ENCODE measurements at regions not wholly inside any gene's neighbourhood (a gene's known extent, or its start where the extent isn't known, plus 50 kb on each side); places are given as distances from the start of the nearest gene placed in this dataset.

DNA sequence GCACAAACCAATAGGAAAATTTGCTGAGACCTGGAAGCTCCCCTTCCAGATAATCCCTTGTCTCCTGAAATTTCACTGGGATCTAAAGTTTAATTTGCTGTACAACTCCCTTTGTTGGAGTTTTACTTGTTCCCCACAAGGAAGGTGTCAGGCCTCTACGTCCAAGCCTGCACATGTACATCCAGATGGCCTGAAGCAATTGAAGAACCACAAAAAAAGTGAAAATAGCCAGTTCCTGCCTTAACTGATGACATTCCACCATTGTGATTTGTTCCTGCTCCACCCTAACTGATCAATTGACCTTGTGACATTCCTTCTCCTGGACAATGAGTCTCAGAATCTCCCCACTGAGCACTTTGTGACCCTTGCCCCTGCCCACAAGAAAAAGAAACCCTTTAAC lies 716.0 kb upstream of the PCDH20 start:
- ChIA-PET POLR2A (no interaction called here), CTCF (interaction anchor here (2.1 kb wide), 1 partner anchor 10 kb away, joined by 6 read pairs; no protein-coding TSS in a partner anchor)
- TF ChIP-seq L3MBTL2 (conservative IDR thresholded peaks at IDR 0.05) (no peak; the same call in 1 of the 2 replicates), FOXA1 (IDR thresholded peaks at IDR 0.05) (no peak), ELF4 (IDR thresholded peaks at IDR 0.05) (no peak), TARDBP (IDR thresholded peaks at IDR 0.05) (no peak), LEF1 (IDR thresholded peaks at IDR 0.05; ENCODE audit: borderline replicate concordance) (no peak), NFRKB (IDR thresholded peaks at IDR 0.05) (no peak), BHLHE40 (IDR thresholded peaks at IDR 0.05; ENCODE audit: borderline replicate concordance) (no peak), FOXM1 (IDR thresholded peaks at IDR 0.05; ENCODE audit: borderline replicate concordance) (no peak)
- no peak for DNase-seq (ENCODE audit: extremely low spot score)

DNA sequence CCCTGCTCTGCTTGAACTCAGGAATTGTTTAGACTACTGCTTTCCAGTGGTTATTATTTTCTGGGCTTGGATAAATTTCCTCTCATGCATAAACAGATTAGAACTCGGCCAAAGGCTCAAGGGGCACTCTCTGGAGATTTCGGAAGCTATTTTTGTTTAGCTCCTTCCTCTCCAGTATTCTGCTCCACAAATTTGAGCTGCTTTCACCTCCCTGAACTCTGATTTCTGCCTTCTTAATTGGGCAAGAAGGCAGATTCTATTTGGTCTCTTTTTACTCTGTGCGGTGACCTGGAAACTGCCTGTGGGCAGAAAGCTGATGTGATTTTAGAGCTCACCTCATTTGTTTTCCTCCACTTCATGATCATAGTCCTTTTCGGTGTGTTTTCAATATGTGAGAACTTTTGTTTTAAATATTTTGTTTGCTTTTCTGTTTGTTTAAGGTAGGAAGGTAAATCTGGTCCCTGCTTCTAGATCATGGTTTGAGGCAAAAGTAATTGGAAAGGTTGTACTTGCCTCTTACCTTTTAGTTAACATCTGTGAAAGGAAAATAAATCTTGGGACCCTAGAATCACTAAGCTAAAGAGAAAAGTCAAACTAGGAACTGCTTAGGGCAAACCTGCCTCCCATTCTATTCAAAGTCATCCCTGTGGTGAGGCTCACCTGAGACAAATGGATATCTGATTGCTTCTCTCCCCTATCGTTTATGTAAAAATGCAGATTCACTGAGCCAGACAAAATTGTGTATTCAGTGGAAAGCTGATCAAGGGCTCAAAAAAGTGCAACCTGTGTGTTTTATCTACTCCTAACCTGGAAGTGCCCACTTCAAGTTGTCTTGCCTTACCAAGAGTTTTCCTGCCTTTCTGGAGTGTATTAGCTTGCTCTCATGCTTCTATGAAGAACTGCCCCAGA lies 714.7 kb upstream of the PCDH20 start:
- DNase-seq (ENCODE audit: extremely low spot score) = no peak
- POLR2A ChIA-PET = interaction anchor here (2.3 kb wide), 1 partner anchor 9 kb away, joined by 7 read pairs; no protein-coding TSS in a partner anchor
- CTCF ChIA-PET = interaction anchor here (0.6 to 2.1 kb wide), 3 partner anchors 8 to 12 kb away, joined by 6 to 10 read pairs (median 7); no protein-coding TSS in a partner anchor
- no peak for TF ChIP-seq SUZ12 (IDR thresholded peaks at IDR 0.05)
- TF ChIP-seq L3MBTL2 (conservative IDR thresholded peaks at IDR 0.05) = no peak
- TF ChIP-seq CTBP1 (IDR thresholded peaks at IDR 0.05; ENCODE audit: borderline replicate concordance) = no peak
- TF ChIP-seq BHLHE40 (IDR thresholded peaks at IDR 0.05; ENCODE audit: borderline replicate concordance) = no peak

DNA sequence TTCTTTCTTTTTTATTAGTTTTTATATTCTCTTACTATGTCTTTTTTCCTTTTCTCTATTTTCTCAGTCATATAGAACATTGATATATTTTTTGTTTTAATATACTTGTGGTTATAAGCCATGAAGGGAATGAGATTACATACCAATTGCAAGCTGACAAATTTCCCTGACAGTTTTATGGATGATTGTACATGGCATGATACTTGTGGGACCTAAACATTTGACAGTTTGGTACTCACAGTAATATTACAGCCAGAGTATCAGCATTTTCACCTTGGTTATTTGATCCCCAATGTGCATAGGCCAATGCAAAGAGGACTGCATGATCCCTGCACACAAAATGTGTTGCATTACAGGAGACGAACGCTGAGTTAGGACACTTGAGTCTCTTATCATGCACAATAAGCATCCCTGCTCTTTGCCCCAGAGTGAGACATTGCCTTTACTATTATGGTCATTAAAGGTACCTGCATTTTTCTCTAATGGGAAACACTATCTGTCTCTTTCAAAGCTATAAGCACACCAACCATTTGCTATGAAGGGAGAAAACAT lies 713.4 kb upstream of the PCDH20 start:
- no peak for DNase-seq (ENCODE audit: extremely low spot score)
- TF ChIP-seq, protein P1, sequence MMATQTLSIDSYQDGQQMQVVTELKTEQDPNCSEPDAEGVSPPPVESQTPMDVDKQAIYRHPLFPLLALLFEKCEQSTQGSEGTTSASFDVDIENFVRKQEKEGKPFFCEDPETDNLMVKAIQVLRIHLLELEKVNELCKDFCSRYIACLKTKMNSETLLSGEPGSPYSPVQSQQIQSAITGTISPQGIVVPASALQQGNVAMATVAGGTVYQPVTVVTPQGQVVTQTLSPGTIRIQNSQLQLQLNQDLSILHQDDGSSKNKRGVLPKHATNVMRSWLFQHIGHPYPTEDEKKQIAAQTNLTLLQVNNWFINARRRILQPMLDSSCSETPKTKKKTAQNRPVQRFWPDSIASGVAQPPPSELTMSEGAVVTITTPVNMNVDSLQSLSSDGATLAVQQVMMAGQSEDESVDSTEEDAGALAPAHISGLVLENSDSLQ (IDR thresholded peaks at IDR 0.05) = peak; percentile 93
- TF ChIP-seq SUZ12 (IDR thresholded peaks at IDR 0.05) = no peak
- no peak for TF ChIP-seq TARDBP (IDR thresholded peaks at IDR 0.05)
- TF ChIP-seq HDGF (IDR thresholded peaks at IDR 0.05; ENCODE audit: borderline replicate concordance) = peak; percentile 94; the same call in 1 of the 2 replicates
- 0 out of 2 replicates have a peak, but pooled peaks have one; percentile 26 for TF ChIP-seq CTBP1 (IDR thresholded peaks at IDR 0.05; ENCODE audit: borderline replicate concordance)
- no peak for TF ChIP-seq BHLHE40 (IDR thresholded peaks at IDR 0.05; ENCODE audit: borderline replicate concordance)
- no peak for TF ChIP-seq ZNF384 (IDR thresholded peaks at IDR 0.05)
- no peak for TF ChIP-seq NFRKB (IDR thresholded peaks at IDR 0.05)
- TF ChIP-seq FOXA1 (IDR thresholded peaks at IDR 0.05) = no peak; the same call in 1 of the 2 replicates
- no peak for TF ChIP-seq L3MBTL2 (conservative IDR thresholded peaks at IDR 0.05)
- TF ChIP-seq SP1 (IDR thresholded peaks at IDR 0.05) = peak; percentile 27; the same call in 1 of the 2 replicates
- no peak; the same call in 1 of the 2 replicates for TF ChIP-seq LEF1 (IDR thresholded peaks at IDR 0.05; ENCODE audit: borderline replicate concordance)
- no peak for TF ChIP-seq ELF4 (IDR thresholded peaks at IDR 0.05)
- TF ChIP-seq FOXM1 (IDR thresholded peaks at IDR 0.05; ENCODE audit: borderline replicate concordance) = no peak
- no peak for TF ChIP-seq ARNT (IDR thresholded peaks at IDR 0.05)
- no peak; the same call in 1 of the 2 replicates for TF ChIP-seq FOXK2 (IDR thresholded peaks at IDR 0.05)
- ChIA-PET CTCF (interaction anchor here (1.7 kb wide), 1 partner anchor 11 kb away, joined by 10 read pairs; no protein-coding TSS in a partner anchor), POLR2A (interaction anchor here (0.7 to 2.3 kb wide), 2 partner anchors 8 to 9 kb away, joined by 3 to 7 read pairs; no protein-coding TSS in a partner anchor)

DNA sequence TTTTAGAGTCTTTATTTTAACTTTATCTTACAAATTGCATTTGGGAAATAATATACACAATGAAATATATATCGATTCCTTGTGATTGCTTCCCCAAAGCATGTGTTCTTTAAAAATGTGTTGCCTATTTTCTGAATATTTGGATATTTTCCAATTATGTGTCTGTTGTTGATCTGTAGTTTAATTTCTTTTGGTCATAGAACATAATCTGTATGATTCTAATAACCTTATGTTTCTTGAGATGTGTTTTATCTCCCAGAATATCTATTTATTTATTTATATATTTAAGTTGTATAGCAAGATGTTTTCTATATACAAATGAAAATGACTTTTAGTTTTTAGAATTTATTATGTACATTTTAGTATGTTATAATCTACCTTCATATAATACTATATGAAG lies 710.8 kb upstream of the PCDH20 start:
- no peak for DNase-seq (ENCODE audit: extremely low spot score)
- ChIA-PET CTCF (no interaction called here), POLR2A (no interaction called here)
- TF ChIP-seq FOXM1 (IDR thresholded peaks at IDR 0.05; ENCODE audit: borderline replicate concordance) (no peak), SP1 (IDR thresholded peaks at IDR 0.05) (no peak), FOXA1 (IDR thresholded peaks at IDR 0.05) (no peak), SUZ12 (IDR thresholded peaks at IDR 0.05) (no peak), CTBP1 (IDR thresholded peaks at IDR 0.05; ENCODE audit: borderline replicate concordance) (0 out of 2 replicates have a peak, but pooled peaks have one; percentile 5), TARDBP (IDR thresholded peaks at IDR 0.05) (peak; percentile 32; the same call in 1 of the 2 replicates), FOXK2 (IDR thresholded peaks at IDR 0.05) (0 out of 2 replicates have a peak, but pooled peaks have one; percentile 45), ELF4 (IDR thresholded peaks at IDR 0.05) (no peak)

DNA sequence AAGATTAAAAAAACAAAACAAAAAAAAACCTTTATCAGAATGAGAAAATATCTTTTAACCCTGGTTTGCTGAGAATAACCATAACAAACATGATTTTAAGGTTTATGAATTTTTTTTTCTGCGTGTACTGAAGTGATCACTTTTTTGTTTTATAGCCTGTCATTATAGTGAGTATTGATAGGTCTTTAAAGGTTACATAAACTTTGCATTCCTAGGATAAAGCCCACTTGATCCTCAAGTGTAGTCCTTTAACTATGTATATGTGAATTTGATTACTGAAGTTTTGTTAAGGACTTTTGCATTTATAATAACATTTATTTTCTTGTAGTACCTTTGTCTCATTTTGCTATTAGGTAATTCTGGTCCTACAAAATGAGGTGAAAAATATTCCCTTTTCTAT lies 709.8 kb upstream of the PCDH20 start:
- no peak for DNase-seq (ENCODE audit: extremely low spot score)
- CTCF ChIA-PET = no interaction called here
- TF ChIP-seq TARDBP (IDR thresholded peaks at IDR 0.05) (0 out of 2 replicates have a peak, but pooled peaks have one; percentile 29), LEF1 (IDR thresholded peaks at IDR 0.05; ENCODE audit: borderline replicate concordance) (no peak), CTBP1 (IDR thresholded peaks at IDR 0.05; ENCODE audit: borderline replicate concordance) (peak; percentile 63; the same call in 1 of the 2 replicates), FOXK2 (IDR thresholded peaks at IDR 0.05) (no peak), ZNF384 (IDR thresholded peaks at IDR 0.05) (peak; percentile 54; the same call in 1 of the 2 replicates)
- TF ChIP-seq, protein P1 (IDR thresholded peaks at IDR 0.05) = peak; percentile 81
- POLR2A ChIA-PET = no interaction called here

DNA sequence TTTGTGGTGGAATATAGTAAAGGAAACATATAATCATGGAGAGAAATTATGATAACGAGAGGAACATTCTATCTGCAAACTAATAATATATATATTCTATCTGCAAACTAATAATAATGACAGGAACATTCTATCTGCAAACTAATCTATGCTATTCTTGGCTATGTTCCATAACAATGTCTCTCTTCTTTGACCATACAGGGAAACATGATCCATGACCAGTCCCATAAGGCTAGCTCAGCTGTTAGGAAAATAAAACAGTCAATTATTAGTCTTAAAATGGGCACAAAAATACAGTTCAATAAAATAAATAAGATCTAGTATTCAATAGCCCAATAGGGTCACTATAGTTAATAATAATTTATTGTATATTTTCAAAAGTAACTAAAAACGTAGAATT lies 707.8 kb upstream of the PCDH20 start:
- ChIA-PET POLR2A (no interaction called here), CTCF (no interaction called here)
- no peak for DNase-seq (ENCODE audit: extremely low spot score)
- TF ChIP-seq NFRKB (IDR thresholded peaks at IDR 0.05) (no peak; the same call in 1 of the 2 replicates), ARNT (IDR thresholded peaks at IDR 0.05) (no peak), FOXM1 (IDR thresholded peaks at IDR 0.05; ENCODE audit: borderline replicate concordance) (no peak), CTBP1 (IDR thresholded peaks at IDR 0.05; ENCODE audit: borderline replicate concordance) (peak; percentile 46; the same call in 1 of the 2 replicates), HDGF (IDR thresholded peaks at IDR 0.05; ENCODE audit: borderline replicate concordance) (no peak)
- TF ChIP-seq, protein P1 (IDR thresholded peaks at IDR 0.05) = peak; percentile 69

All from HEK293T (cell line).